Vagina (tissue), 2 donors: ENCODE measurements at regions not wholly inside any gene's neighbourhood (a gene's known extent, or its start where the extent isn't known, plus 50 kb on each side); places are given as distances from the start of the nearest gene placed in this dataset.

Source experiments
- POLR2A ChIP-seq, 2 donors: fragments of 450-650 bp; IDR thresholded peaks; one replicate each; pipeline ENCODE4 v1.6.1; 2017; ENCODE audit warnings: antibody characterized with exemption in 2 of 2, mild to moderate bottlenecking in 2 of 2, moderate library complexity in 2 of 2
- POLR2AphosphoS5 ChIP-seq, 2 donors: sonication (generic); formaldehyde crosslinking; IDR thresholded peaks; one replicate each; pipeline ENCODE4 v1.9.0; 2017; ENCODE audit warnings: antibody characterized with exemption in 2 of 2, mild to moderate bottlenecking in 2 of 2, low read depth in 1 of 2; ENCODE audit not compliant: insufficient read depth in 1 of 2
- TF ChIP-seq, protein P1 (sequence below), 3 experiments: fragments of 450-650 bp in 2 of 3; fragments of 200-600 bp in 1 of 3; sonication (generic) in 1 of 3; IDR thresholded peaks; one replicate each; pipeline ENCODE4 v1.5.1; 2017 to 2019; ENCODE audit warnings: antibody characterized with exemption in 3 of 3, mild to moderate bottlenecking in 2 of 3, moderate library complexity in 2 of 3

DNA sequence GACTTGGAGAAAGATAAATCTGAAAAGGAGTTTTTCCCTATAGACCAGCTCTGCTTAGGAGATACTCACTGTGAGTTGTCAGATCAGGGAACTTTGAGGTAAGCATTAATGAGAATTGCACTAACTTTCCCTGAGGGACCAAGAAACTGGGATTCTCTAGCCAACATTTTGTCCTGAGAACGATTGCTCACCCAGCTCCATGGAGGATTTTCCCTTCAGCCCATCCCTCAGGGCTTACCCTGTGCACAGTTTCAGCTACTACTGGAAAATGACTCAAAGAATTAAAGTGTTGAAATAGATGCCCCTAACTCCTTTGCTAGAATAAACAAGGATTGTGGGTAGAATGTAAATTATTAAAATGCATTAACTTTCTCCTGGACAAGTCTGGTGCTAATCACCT, 237.2 kb upstream of the IL12B start:
- TF ChIP-seq POLR2A (IDR thresholded peaks at IDR 0.05) = no peak
- TF ChIP-seq, protein P1, sequence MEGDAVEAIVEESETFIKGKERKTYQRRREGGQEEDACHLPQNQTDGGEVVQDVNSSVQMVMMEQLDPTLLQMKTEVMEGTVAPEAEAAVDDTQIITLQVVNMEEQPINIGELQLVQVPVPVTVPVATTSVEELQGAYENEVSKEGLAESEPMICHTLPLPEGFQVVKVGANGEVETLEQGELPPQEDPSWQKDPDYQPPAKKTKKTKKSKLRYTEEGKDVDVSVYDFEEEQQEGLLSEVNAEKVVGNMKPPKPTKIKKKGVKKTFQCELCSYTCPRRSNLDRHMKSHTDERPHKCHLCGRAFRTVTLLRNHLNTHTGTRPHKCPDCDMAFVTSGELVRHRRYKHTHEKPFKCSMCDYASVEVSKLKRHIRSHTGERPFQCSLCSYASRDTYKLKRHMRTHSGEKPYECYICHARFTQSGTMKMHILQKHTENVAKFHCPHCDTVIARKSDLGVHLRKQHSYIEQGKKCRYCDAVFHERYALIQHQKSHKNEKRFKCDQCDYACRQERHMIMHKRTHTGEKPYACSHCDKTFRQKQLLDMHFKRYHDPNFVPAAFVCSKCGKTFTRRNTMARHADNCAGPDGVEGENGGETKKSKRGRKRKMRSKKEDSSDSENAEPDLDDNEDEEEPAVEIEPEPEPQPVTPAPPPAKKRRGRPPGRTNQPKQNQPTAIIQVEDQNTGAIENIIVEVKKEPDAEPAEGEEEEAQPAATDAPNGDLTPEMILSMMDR (IDR thresholded peaks at IDR 0.05) = no peak
- no peak for TF ChIP-seq POLR2AphosphoS5 (IDR thresholded peaks at IDR 0.05; ENCODE audit: insufficient read depth in 1 of 2, low read depth in 1 of 2)
